OCI-LY1 (cell line): ENCODE measurements at regions not wholly inside any gene's neighbourhood (a gene's known extent, or its start where the extent isn't known, plus 50 kb on each side); places are given as distances from the start of the nearest gene placed in this dataset.

Experiments
- CTCF ChIP-seq: fragments of 200-600 bp; sonication (generic), shearing (Covaris generic); IDR thresholded peaks from 2 replicates; pipeline ENCODE4 v1.5.1; 2017; ENCODE audit warnings: mild to moderate bottlenecking, antibody characterized with exemption, low read length, moderate library complexity, mixed read lengths
- EZH2 ChIP-seq: fragments of 200-600 bp; sonication (generic), shearing (Covaris generic); IDR thresholded peaks from 2 replicates; pipeline ENCODE4 v1.8.0; 2017; ENCODE audit warnings: borderline replicate concordance, mixed run types, mild to moderate bottlenecking, antibody characterized with exemption, low read length, moderate library complexity, mixed read lengths

- no peak for TF ChIP-seq EZH2
- TF ChIP-seq CTCF = no peak
Measured at GRCh38 chr4:173713026-173713425, 183.0 kb upstream of the HAND2 start.
